ENCODE measurements at regions not wholly inside any gene's neighbourhood (a gene's known extent, or its start where the extent isn't known, plus 50 kb on each side); places are given as distances from the start of the nearest gene placed in this dataset.

- TF ChIP-seq YY1 (IDR thresholded peaks at IDR 0.05; ENCODE audit: insufficient read depth, insufficient read length) (no peak), ZNF274 (IDR thresholded peaks at IDR 0.05; ENCODE audit: low read depth, low read length) (no peak), SUZ12 (IDR thresholded peaks at IDR 0.05; ENCODE audit: extremely low read depth, insufficient read depth, insufficient read length) (no peak)
These were observed 103.8 kb upstream of the ETV6 start for GRCh38 chr12:11545484-11546330.
